ENCODE measurements at regions not wholly inside any gene's neighbourhood (a gene's known extent, or its start where the extent isn't known, plus 50 kb on each side); places are given as distances from the start of the nearest gene placed in this dataset.

GRCh38 chr22:23495614-23496444 lies 84.3 kb downstream of the IGLL1 start:
- DNase-seq (ENCODE audit: low read depth, low spot score) (no peak), ATAC-seq (no peak)
- BruUV-seq (replicated peaks) = no TSS peak
- Histone ChIP-seq H3K4me2 (ENCODE audit: low read length) (no peak overlapping the region), H3K79me2 (ENCODE audit: insufficient read depth, low read length) (no peaks in the 10 kb centered on the region), H3K9me3 (ENCODE audit: control insufficient read depth in 1 of 2, insufficient read depth in 1 of 2, low read depth in 1 of 2, low read length in 2 of 2) (no peaks in the 10 kb centered on the region), H3K9ac (ENCODE audit: low read length) (no peak overlapping the region), H3K9me2 (ENCODE audit: insufficient read depth) (no peaks in the 10 kb centered on the region), H3K27me3 (ENCODE audit: insufficient read depth, low read length) (no peaks in the 10 kb centered on the region), H3K27ac (ENCODE audit: low read depth, low read length) (no peak overlapping the region), H3K4me3 (replicated peaks in 1 of 2; ENCODE audit: low read depth in 1 of 2, low read length in 2 of 2) (no peak overlapping the region), H3K4me1 (ENCODE audit: control insufficient read depth in 1 of 2, insufficient read depth in 2 of 2, low read length in 2 of 2) (no peaks in the 10 kb centered on the region), H2AFZ (ENCODE audit: low read depth, low read length, poor library complexity, severe bottlenecking) (no peak overlapping the region), H3K36me3 (ENCODE audit: control insufficient read depth in 1 of 2, insufficient read depth in 2 of 2, low read length in 2 of 2) (no peaks in the 10 kb centered on the region), H4K20me1 (ENCODE audit: insufficient read depth) (no peaks in the 10 kb centered on the region)
- TF ChIP-seq YY1 (IDR thresholded peaks at IDR 0.05; ENCODE audit: extremely low read depth, insufficient replicate concordance, low read depth, low read length) = no peak
- TF ChIP-seq RAD21 (IDR thresholded peaks at IDR 0.05; ENCODE audit: low read depth) = no peak
- no peak for TF ChIP-seq SP1 (IDR thresholded peaks at IDR 0.05; ENCODE audit: low read depth)
- TF ChIP-seq ZFX (IDR thresholded peaks at IDR 0.05) = no peak
- TF ChIP-seq CBX3 (IDR thresholded peaks at IDR 0.05; ENCODE audit: low read depth) = no peak
- no peak for TF ChIP-seq FOSL1 (IDR thresholded peaks at IDR 0.05; ENCODE audit: low read depth)
- RAD21 ChIA-PET (ENCODE audit: low non-redundant PET in 1 of 2, low total read pairs in 2 of 2, uncharacterized antibody in 2 of 2, unreplicated experiment in 2 of 2) = no interaction called here
- intact Hi-C loops (cut with micrococcal nuclease) = no loop called here
- CTCF ChIA-PET = no interaction called here
- POLR2A ChIA-PET = no interaction called here

GRCh38 chr22:23494930-23495266 lies 85.2 kb downstream of the IGLL1 start:
- DNase-seq (ENCODE audit: low read depth, low spot score) = no peak
- Histone ChIP-seq H3K27ac (ENCODE audit: low read depth, low read length) (no peak overlapping the region), H3K9ac (ENCODE audit: low read length) (no peak overlapping the region), H3K4me1 (ENCODE audit: control insufficient read depth in 1 of 2, insufficient read depth in 2 of 2, low read length in 2 of 2) (no peaks in the 10 kb centered on the region), H3K9me3 (ENCODE audit: control insufficient read depth in 1 of 2, insufficient read depth in 1 of 2, low read depth in 1 of 2, low read length in 2 of 2) (no peaks in the 10 kb centered on the region), H3K4me2 (ENCODE audit: low read length) (no peak overlapping the region), H3K4me3 (replicated peaks in 1 of 2; ENCODE audit: low read depth in 1 of 2, low read length in 2 of 2) (no peak overlapping the region), H3K27me3 (ENCODE audit: insufficient read depth, low read length) (no peaks in the 10 kb centered on the region), H3K79me2 (ENCODE audit: insufficient read depth, low read length) (no peaks in the 10 kb centered on the region), H2AFZ (ENCODE audit: low read depth, low read length, poor library complexity, severe bottlenecking) (no peak overlapping the region), H3K36me3 (ENCODE audit: control insufficient read depth in 1 of 2, insufficient read depth in 2 of 2, low read length in 2 of 2) (no peaks in the 10 kb centered on the region), H3K9me2 (ENCODE audit: insufficient read depth) (no peaks in the 10 kb centered on the region), H4K20me1 (ENCODE audit: insufficient read depth) (no peaks in the 10 kb centered on the region)
- ChIA-PET RAD21 (ENCODE audit: low non-redundant PET in 1 of 2, low total read pairs in 2 of 2, uncharacterized antibody in 2 of 2, unreplicated experiment in 2 of 2) (no interaction called here), POLR2A (no interaction called here), CTCF (no interaction called here)
- no peak for TF ChIP-seq SRF (IDR thresholded peaks at IDR 0.05; ENCODE audit: low read depth)
- no peak for TF ChIP-seq RAD21 (IDR thresholded peaks at IDR 0.05; ENCODE audit: low read depth)
- no peak for TF ChIP-seq MAX (IDR thresholded peaks at IDR 0.05)
- no peak for TF ChIP-seq YY1 (IDR thresholded peaks at IDR 0.05; ENCODE audit: extremely low read depth, insufficient replicate concordance, low read depth, low read length)
- TF ChIP-seq CTCF (IDR thresholded peaks at IDR 0.05 in 2 of 3, conservative IDR thresholded peaks at IDR 0.05 in 1 of 3; ENCODE audit: borderline replicate concordance in 1 of 3, insufficient read depth in 1 of 3, low read depth in 2 of 3, low read length in 2 of 3) = no peak
- intact Hi-C loops (cut with micrococcal nuclease) = no loop called here
- no peak for ATAC-seq
- BruUV-seq (replicated peaks) = no TSS peak
